ENCODE measurements at regions not wholly inside any gene's neighbourhood (a gene's known extent, or its start where the extent isn't known, plus 50 kb on each side); places are given as distances from the start of the nearest gene placed in this dataset.

- no peaks in the 10 kb centered on the region for H3K36me3 ChIP-seq (ENCODE audit: control insufficient read depth, insufficient read depth, low read length)
- Mint-ChIP-seq H3K4me1 (no peaks in the 10 kb centered on the region), H3K9me3 (peaks cover 8% of the 10 kb centered on the region), H3K27me3 (ENCODE audit: insufficient read depth) (peaks cover 5% of the 10 kb centered on the region), H3K4me3 (no peak overlapping the region), H3K27ac (no peak overlapping the region), H3K36me3 (ENCODE audit: low read depth) (no peaks in the 10 kb centered on the region)
- H3K4me1 ChIP-seq (ENCODE audit: control insufficient read depth, insufficient read depth, low read length) = no peaks in the 10 kb centered on the region
- 89 to 100% methylated on average over 2 to 4 of the region's 4 CpGs for WGBS, 2 experiments (ENCODE audit: insufficient coverage in 1 of 2, insufficient read length in 1 of 2)
- no peaks in the 10 kb centered on the region for H3K9me3 ChIP-seq (ENCODE audit: control insufficient read depth, low read length)
- no peak overlapping the region for H3K4me3 ChIP-seq (ENCODE audit: low read length)
- no peak overlapping the region for H3K9ac ChIP-seq (ENCODE audit: extremely low read depth, low read length, poor library complexity, severe bottlenecking)
- H3K27ac ChIP-seq (ENCODE audit: low read depth, low read length) = no peak overlapping the region
- TF ChIP-seq, protein P1, sequence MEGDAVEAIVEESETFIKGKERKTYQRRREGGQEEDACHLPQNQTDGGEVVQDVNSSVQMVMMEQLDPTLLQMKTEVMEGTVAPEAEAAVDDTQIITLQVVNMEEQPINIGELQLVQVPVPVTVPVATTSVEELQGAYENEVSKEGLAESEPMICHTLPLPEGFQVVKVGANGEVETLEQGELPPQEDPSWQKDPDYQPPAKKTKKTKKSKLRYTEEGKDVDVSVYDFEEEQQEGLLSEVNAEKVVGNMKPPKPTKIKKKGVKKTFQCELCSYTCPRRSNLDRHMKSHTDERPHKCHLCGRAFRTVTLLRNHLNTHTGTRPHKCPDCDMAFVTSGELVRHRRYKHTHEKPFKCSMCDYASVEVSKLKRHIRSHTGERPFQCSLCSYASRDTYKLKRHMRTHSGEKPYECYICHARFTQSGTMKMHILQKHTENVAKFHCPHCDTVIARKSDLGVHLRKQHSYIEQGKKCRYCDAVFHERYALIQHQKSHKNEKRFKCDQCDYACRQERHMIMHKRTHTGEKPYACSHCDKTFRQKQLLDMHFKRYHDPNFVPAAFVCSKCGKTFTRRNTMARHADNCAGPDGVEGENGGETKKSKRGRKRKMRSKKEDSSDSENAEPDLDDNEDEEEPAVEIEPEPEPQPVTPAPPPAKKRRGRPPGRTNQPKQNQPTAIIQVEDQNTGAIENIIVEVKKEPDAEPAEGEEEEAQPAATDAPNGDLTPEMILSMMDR (conservative IDR thresholded peaks at IDR 0.05) = no peak
- DNase-seq = no peak
- H3K27me3 ChIP-seq (ENCODE audit: control insufficient read depth, insufficient read depth, low read length, poor library complexity, severe bottlenecking) = no peaks in the 10 kb centered on the region
Measured at GRCh38 chr5:133716532-133717183, 104.3 kb upstream of the FSTL4 start.

DNA sequence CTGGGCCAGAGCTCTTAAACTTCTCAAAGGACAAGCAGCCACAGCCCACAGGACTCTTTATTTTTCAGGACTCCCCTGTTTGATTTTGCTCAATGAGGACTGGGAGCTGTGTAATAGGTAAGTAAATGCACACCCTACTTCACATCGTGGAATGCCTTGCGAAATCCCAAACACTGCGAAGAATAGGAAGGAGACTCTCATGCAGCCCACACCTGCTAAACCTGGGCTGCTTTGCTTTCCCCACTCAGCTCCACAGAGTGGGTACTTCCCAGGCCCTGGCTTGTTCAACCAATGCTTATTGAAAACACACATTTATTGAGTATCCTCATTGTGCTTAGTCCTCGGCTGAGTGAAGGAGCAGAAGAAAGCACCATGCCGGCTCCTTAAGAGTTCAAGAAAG is 103.3 kb upstream of the FSTL4 start:
- H3K27ac ChIP-seq (ENCODE audit: low read depth, low read length) = no peak overlapping the region
- H3K9me3 ChIP-seq (ENCODE audit: control insufficient read depth, low read length) = no peaks in the 10 kb centered on the region
- Mint-ChIP-seq H3K36me3 (ENCODE audit: low read depth) (no peaks in the 10 kb centered on the region), H3K27ac (no peak overlapping the region), H3K27me3 (ENCODE audit: insufficient read depth) (peaks cover 7% of the 10 kb centered on the region), H3K9me3 (peaks cover 2% of the 10 kb centered on the region), H3K4me1 (no peaks in the 10 kb centered on the region), H3K4me3 (no peak overlapping the region)
- WGBS, 2 experiments (ENCODE audit: insufficient coverage in 1 of 2, insufficient read length in 1 of 2) = 81 to 91% methylated on average over 5 of the region's 5 CpGs
- H3K4me1 ChIP-seq (ENCODE audit: control insufficient read depth, insufficient read depth, low read length) = no peaks in the 10 kb centered on the region
- no peaks in the 10 kb centered on the region for H3K27me3 ChIP-seq (ENCODE audit: control insufficient read depth, insufficient read depth, low read length, poor library complexity, severe bottlenecking)
- H3K4me3 ChIP-seq (ENCODE audit: low read length) = no peak overlapping the region
- peak; percentile 23 for DNase-seq
- H3K36me3 ChIP-seq (ENCODE audit: control insufficient read depth, insufficient read depth, low read length) = no peaks in the 10 kb centered on the region
- no peak overlapping the region for H3K9ac ChIP-seq (ENCODE audit: extremely low read depth, low read length, poor library complexity, severe bottlenecking)
- TF ChIP-seq, protein P1 (conservative IDR thresholded peaks at IDR 0.05) = no peak

- Mint-ChIP-seq H3K4me3 (no peak overlapping the region), H3K9me3 (no peaks in the 10 kb centered on the region), H3K4me1 (no peaks in the 10 kb centered on the region), H3K27ac (no peak overlapping the region), H3K36me3 (ENCODE audit: low read depth) (no peaks in the 10 kb centered on the region), H3K27me3 (ENCODE audit: insufficient read depth) (peaks cover 5% of the 10 kb centered on the region)
- Histone ChIP-seq H3K4me1 (ENCODE audit: control insufficient read depth, insufficient read depth, low read length) (no peaks in the 10 kb centered on the region), H3K27me3 (ENCODE audit: control insufficient read depth, insufficient read depth, low read length, poor library complexity, severe bottlenecking) (no peaks in the 10 kb centered on the region), H3K9ac (ENCODE audit: extremely low read depth, low read length, poor library complexity, severe bottlenecking) (no peak overlapping the region), H3K36me3 (ENCODE audit: control insufficient read depth, insufficient read depth, low read length) (no peaks in the 10 kb centered on the region), H3K27ac (ENCODE audit: low read depth, low read length) (no peak overlapping the region), H3K9me3 (ENCODE audit: control insufficient read depth, low read length) (no peaks in the 10 kb centered on the region), H3K4me3 (ENCODE audit: low read length) (no peak overlapping the region)
- DNase-seq = no peak
- TF ChIP-seq, protein P1 (conservative IDR thresholded peaks at IDR 0.05) = no peak
Measured at GRCh38 chr5:133715216-133715615, 102.9 kb upstream of the FSTL4 start.

All from endodermal cell (in vitro differentiated cells).